ENCODE measurements at regions not wholly inside any gene's neighbourhood (a gene's known extent, or its start where the extent isn't known, plus 50 kb on each side); places are given as distances from the start of the nearest gene placed in this dataset.

DNA sequence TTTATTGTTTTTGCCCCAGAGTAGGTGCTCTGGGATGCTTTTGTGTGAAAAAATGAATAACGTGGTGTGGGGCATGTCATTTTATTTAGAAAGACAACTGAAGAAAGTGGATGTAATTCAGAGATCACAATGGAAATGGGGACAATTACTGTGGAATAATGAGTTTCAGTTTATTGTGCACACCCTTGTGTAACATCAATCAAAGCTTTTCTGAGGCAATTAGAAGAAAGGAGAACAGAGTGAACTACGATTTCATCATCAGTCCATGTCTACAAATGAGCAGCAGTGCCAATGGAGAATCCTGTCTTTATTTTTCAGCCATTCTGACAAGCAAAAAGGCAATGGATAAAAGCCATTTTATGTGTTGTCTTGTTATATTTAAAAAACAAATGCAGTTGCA is 339.2 kb downstream of the TMA16 start:
- Histone ChIP-seq H3K4me3 (ENCODE audit: low read length) (no peak overlapping the region), H3K27ac (ENCODE audit: low read length) (no peak overlapping the region), H3K9me3 (ENCODE audit: control insufficient read depth, insufficient read depth, low read length) (no peaks in the 10 kb centered on the region), H3K36me3 (ENCODE audit: control insufficient read depth, insufficient read depth, low read length) (no peaks in the 10 kb centered on the region), H3K27me3 (ENCODE audit: control insufficient read depth, insufficient read depth, low read length) (no peaks in the 10 kb centered on the region), H3K4me1 (ENCODE audit: control insufficient read depth, insufficient read depth, low read length) (no peaks in the 10 kb centered on the region)
- intact Hi-C loops (cut with micrococcal nuclease), result no loop called here
- DNase-seq, result no peak
- Mint-ChIP-seq H3K4me1 (no peaks in the 10 kb centered on the region), H3K36me3 (no peaks in the 10 kb centered on the region), H3K27ac (no peak overlapping the region), H3K27me3 (ENCODE audit: low read depth in 2 of 2) (no peaks in the 10 kb centered on the region), H3K9me3 (no peaks in the 10 kb centered on the region), H3K4me3 (no peak overlapping the region)
- ATAC-seq, result no peak
- TF ChIP-seq, protein P1, sequence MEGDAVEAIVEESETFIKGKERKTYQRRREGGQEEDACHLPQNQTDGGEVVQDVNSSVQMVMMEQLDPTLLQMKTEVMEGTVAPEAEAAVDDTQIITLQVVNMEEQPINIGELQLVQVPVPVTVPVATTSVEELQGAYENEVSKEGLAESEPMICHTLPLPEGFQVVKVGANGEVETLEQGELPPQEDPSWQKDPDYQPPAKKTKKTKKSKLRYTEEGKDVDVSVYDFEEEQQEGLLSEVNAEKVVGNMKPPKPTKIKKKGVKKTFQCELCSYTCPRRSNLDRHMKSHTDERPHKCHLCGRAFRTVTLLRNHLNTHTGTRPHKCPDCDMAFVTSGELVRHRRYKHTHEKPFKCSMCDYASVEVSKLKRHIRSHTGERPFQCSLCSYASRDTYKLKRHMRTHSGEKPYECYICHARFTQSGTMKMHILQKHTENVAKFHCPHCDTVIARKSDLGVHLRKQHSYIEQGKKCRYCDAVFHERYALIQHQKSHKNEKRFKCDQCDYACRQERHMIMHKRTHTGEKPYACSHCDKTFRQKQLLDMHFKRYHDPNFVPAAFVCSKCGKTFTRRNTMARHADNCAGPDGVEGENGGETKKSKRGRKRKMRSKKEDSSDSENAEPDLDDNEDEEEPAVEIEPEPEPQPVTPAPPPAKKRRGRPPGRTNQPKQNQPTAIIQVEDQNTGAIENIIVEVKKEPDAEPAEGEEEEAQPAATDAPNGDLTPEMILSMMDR (IDR thresholded peaks at IDR 0.05), result no peak
- 63% methylated on average over 2 of the region's 2 CpGs for WGBS (ENCODE audit: insufficient coverage)

DNA sequence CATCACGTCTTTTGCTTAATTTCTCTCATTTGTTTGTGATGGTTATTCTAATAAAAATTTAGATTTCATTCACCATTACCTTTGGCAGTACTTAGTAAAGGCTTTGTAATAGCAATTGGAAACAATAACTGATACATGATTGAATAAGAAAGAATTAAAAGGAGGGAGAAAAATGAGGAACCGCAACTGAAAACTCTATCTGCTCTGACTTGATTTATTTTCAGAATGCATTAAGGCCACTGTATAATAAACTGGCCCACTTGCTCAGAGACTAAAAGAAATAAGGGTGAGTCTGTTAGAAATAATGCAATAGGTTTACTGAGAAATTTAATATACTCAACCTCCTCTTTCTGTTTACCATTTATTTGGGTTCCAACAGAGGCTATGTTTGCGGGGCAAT is 351.5 kb downstream of the TMA16 start:
- TF ChIP-seq, protein P1 (IDR thresholded peaks at IDR 0.05), result no peak
- Mint-ChIP-seq H3K27me3 (ENCODE audit: low read depth in 2 of 2) (no peaks in the 10 kb centered on the region), H3K4me1 (no peaks in the 10 kb centered on the region), H3K4me3 (no peak overlapping the region), H3K36me3 (no peaks in the 10 kb centered on the region), H3K9me3 (peaks cover 2 to 6% of the 10 kb centered on the region in 2 donors), H3K27ac (no peak overlapping the region)
- Histone ChIP-seq H3K4me1 (ENCODE audit: control insufficient read depth, insufficient read depth, low read length) (no peaks in the 10 kb centered on the region), H3K27ac (ENCODE audit: low read length) (no peak overlapping the region), H3K9me3 (ENCODE audit: control insufficient read depth, insufficient read depth, low read length) (no peaks in the 10 kb centered on the region), H3K27me3 (ENCODE audit: control insufficient read depth, insufficient read depth, low read length) (no peaks in the 10 kb centered on the region), H3K4me3 (ENCODE audit: low read length) (no peak overlapping the region), H3K36me3 (ENCODE audit: control insufficient read depth, insufficient read depth, low read length) (no peaks in the 10 kb centered on the region)
- intact Hi-C loops (cut with micrococcal nuclease), result no loop called here
- 80% methylated on average over 2 of the region's 3 CpGs for WGBS (ENCODE audit: insufficient coverage)
- ATAC-seq (no peak), DNase-seq (no peak)

DNA sequence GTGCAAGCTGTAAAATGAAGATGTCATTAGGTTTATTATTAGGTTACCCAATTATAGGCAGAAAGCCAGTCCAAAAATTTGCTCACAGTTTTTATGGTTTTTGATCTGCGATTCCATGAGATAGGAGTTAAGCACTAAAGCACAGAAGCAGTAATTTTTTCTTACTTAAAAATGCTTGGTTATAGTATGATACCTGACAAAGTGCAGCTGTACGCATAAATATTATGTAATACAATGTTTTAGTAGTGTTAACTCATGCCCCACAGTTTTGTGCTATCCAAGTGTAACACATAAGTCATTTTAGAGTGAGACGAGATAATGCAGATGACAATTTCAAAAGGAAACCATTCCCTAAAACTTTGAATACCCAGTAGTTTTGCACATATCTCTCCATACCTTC is 357.8 kb downstream of the TMA16 start:
- Mint-ChIP-seq H3K4me1 (no peaks in the 10 kb centered on the region), H3K27me3 (ENCODE audit: low read depth in 2 of 2) (no peaks in the 10 kb centered on the region), H3K27ac (no peak overlapping the region), H3K4me3 (no peak overlapping the region), H3K9me3 (no peaks in the 10 kb centered on the region), H3K36me3 (no peaks in the 10 kb centered on the region)
- no peak for ATAC-seq
- TF ChIP-seq, protein P1 (IDR thresholded peaks at IDR 0.05), result no peak
- no peaks in the 10 kb centered on the region for H3K4me1 ChIP-seq (ENCODE audit: control insufficient read depth, insufficient read depth, low read length)
- H3K27ac ChIP-seq (ENCODE audit: low read length), result no peak overlapping the region
- WGBS (ENCODE audit: insufficient coverage), result 79% methylated on average over 3 of the region's 3 CpGs
- no peaks in the 10 kb centered on the region for H3K9me3 ChIP-seq (ENCODE audit: control insufficient read depth, insufficient read depth, low read length)
- H3K36me3 ChIP-seq (ENCODE audit: control insufficient read depth, insufficient read depth, low read length), result no peaks in the 10 kb centered on the region
- H3K27me3 ChIP-seq (ENCODE audit: control insufficient read depth, insufficient read depth, low read length), result no peaks in the 10 kb centered on the region
- DNase-seq, result no peak
- intact Hi-C loops (cut with micrococcal nuclease), result no loop called here
- no peak overlapping the region for H3K4me3 ChIP-seq (ENCODE audit: low read length)

DNA sequence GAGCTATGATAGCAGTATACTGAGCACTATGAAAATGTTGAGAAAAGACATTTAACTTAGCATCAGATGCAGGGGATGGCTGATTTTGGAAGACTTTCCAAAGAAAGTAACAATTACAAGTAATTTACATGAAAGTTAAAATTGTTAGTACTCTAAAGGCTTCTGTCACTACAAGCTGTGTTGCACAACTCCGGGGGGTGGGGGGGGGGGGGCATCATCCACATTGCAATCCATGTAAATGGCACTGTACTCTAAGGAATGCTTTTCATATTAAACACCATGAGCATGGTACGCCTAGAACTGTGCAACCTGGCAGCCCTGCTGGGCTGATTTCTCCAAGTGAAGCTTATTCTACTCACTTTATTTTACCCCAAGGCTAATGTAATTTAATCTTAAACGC is 363.4 kb downstream of the TMA16 start:
- Histone ChIP-seq H3K27me3 (ENCODE audit: control insufficient read depth, insufficient read depth, low read length) (peaks cover 2% of the 10 kb centered on the region), H3K9me3 (ENCODE audit: control insufficient read depth, insufficient read depth, low read length) (no peaks in the 10 kb centered on the region), H3K4me1 (ENCODE audit: control insufficient read depth, insufficient read depth, low read length) (no peaks in the 10 kb centered on the region), H3K4me3 (ENCODE audit: low read length) (no peak overlapping the region), H3K27ac (ENCODE audit: low read length) (no peak overlapping the region), H3K36me3 (ENCODE audit: control insufficient read depth, insufficient read depth, low read length) (no peaks in the 10 kb centered on the region)
- intact Hi-C loops (cut with micrococcal nuclease), result no loop called here
- TF ChIP-seq, protein P1 (IDR thresholded peaks at IDR 0.05), result no peak
- H3K27ac Mint-ChIP-seq, result no peak overlapping the region
- no peaks in the 10 kb centered on the region for H3K4me1 Mint-ChIP-seq
- 60% methylated on average over 3 of the region's 3 CpGs for WGBS (ENCODE audit: insufficient coverage)
- H3K27me3 Mint-ChIP-seq (ENCODE audit: low read depth in 2 of 2), result no peaks in the 10 kb centered on the region
- DNase-seq, result no peak
- H3K9me3 Mint-ChIP-seq, result peaks cover 2 to 7% of the 10 kb centered on the region in 2 donors
- no peak for ATAC-seq
- no peak overlapping the region for H3K4me3 Mint-ChIP-seq
- no peaks in the 10 kb centered on the region for H3K36me3 Mint-ChIP-seq

Measured in natural killer cell (primary cell).